ENCODE measurements at regions not wholly inside any gene's neighbourhood (a gene's known extent, or its start where the extent isn't known, plus 50 kb on each side); places are given as distances from the start of the nearest gene placed in this dataset.

GRCh38 chr11:41943656-41944055 is 484.2 kb upstream of the LRRC4C start:
- Histone ChIP-seq H3K27ac (ENCODE audit: low read depth in 1 of 2, low read length in 2 of 2) (no peak overlapping the region), H3K9me3 (replicated peaks in 1 of 2; ENCODE audit: control insufficient read depth in 1 of 2, insufficient read depth in 1 of 2, low read length in 2 of 2) (peaks cover 3 to 8% of the 10 kb centered on the region in 2 donors), H3K9ac (ENCODE audit: insufficient read depth, low read length, poor library complexity, severe bottlenecking) (no peak overlapping the region), H3K4me1 (ENCODE audit: control insufficient read depth in 1 of 2, insufficient read depth in 2 of 2, low read length in 2 of 2) (no peaks in the 10 kb centered on the region), H3K4me3 (replicated peaks in 1 of 3; ENCODE audit: low read depth in 2 of 3, low read length in 3 of 3) (no peak overlapping the region), H3K79me2 (ENCODE audit: insufficient read depth, low read length) (no peaks in the 10 kb centered on the region), H3K36me3 (replicated peaks in 1 of 2; ENCODE audit: control insufficient read depth in 1 of 2, insufficient read depth in 2 of 2, low read length in 2 of 2) (no peaks in the 10 kb centered on the region), H3K4me2 (replicated peaks; ENCODE audit: extremely low read depth, low read length, poor library complexity, severe bottlenecking) (no peak overlapping the region), H3K27me3 (ENCODE audit: control insufficient read depth in 2 of 2, insufficient read depth in 2 of 2, low read length in 2 of 2) (no peaks in the 10 kb centered on the region), H2AFZ (ENCODE audit: insufficient read depth, low read depth, low read length, poor library complexity, severe bottlenecking) (no peak overlapping the region), H4K20me1 (ENCODE audit: insufficient read depth, low read length) (no peaks in the 10 kb centered on the region)
- no peak for TF ChIP-seq CTCF (IDR thresholded peaks at IDR 0.05)
- intact Hi-C loops (cut with micrococcal nuclease): no loop called here
- Mint-ChIP-seq H3K27ac (no peak overlapping the region), H3K27me3 (ENCODE audit: low read depth in 3 of 3) (no peaks in the 10 kb centered on the region), H3K4me1 (no peaks in the 10 kb centered on the region), H3K36me3 (no peaks in the 10 kb centered on the region), H3K4me3 (no peak overlapping the region), H3K9me3 (peaks cover 0 to 18% (median 2%) of the 10 kb centered on the region in 7 donors)
- 46% methylated on average over 3 of the region's 3 CpGs for WGBS (ENCODE audit: insufficient coverage)
- DNase-seq: no peak

- DNase-seq: no peak
- Histone ChIP-seq H3K4me1 (ENCODE audit: control insufficient read depth in 1 of 2, insufficient read depth in 2 of 2, low read length in 2 of 2) (no peaks in the 10 kb centered on the region), H3K9me3 (replicated peaks in 1 of 2; ENCODE audit: control insufficient read depth in 1 of 2, insufficient read depth in 1 of 2, low read length in 2 of 2) (peaks cover under 1 to 8% of the 10 kb centered on the region in 2 donors), H3K4me3 (replicated peaks in 1 of 3; ENCODE audit: low read depth in 2 of 3, low read length in 3 of 3) (no peak overlapping the region), H3K27me3 (ENCODE audit: control insufficient read depth in 2 of 2, insufficient read depth in 2 of 2, low read length in 2 of 2) (no peaks in the 10 kb centered on the region), H3K9ac (ENCODE audit: insufficient read depth, low read length, poor library complexity, severe bottlenecking) (no peak overlapping the region), H3K79me2 (ENCODE audit: insufficient read depth, low read length) (no peaks in the 10 kb centered on the region), H4K20me1 (ENCODE audit: insufficient read depth, low read length) (no peaks in the 10 kb centered on the region), H3K36me3 (replicated peaks in 1 of 2; ENCODE audit: control insufficient read depth in 1 of 2, insufficient read depth in 2 of 2, low read length in 2 of 2) (no peaks in the 10 kb centered on the region), H3K4me2 (replicated peaks; ENCODE audit: extremely low read depth, low read length, poor library complexity, severe bottlenecking) (no peak overlapping the region), H2AFZ (ENCODE audit: insufficient read depth, low read depth, low read length, poor library complexity, severe bottlenecking) (no peak overlapping the region), H3K27ac (ENCODE audit: low read depth in 1 of 2, low read length in 2 of 2) (no peak overlapping the region)
- no peak for TF ChIP-seq CTCF (IDR thresholded peaks at IDR 0.05)
- Mint-ChIP-seq H3K27ac (no peak overlapping the region), H3K27me3 (ENCODE audit: low read depth in 3 of 3) (no peaks in the 10 kb centered on the region), H3K4me3 (no peak overlapping the region), H3K36me3 (no peaks in the 10 kb centered on the region), H3K4me1 (no peaks in the 10 kb centered on the region), H3K9me3 (peaks cover 0 to 24% (median 4%) of the 10 kb centered on the region in 7 donors)
- 89% methylated on average over 12 of the region's 12 CpGs for WGBS (ENCODE audit: insufficient coverage)
- intact Hi-C loops (cut with micrococcal nuclease): no loop called here
Measured at GRCh38 chr11:41947392-41947791, 487.9 kb upstream of the LRRC4C start.
